Adipocyte (in vitro differentiated cells): ENCODE measurements at regions not wholly inside any gene's neighbourhood (a gene's known extent, or its start where the extent isn't known, plus 50 kb on each side); places are given as distances from the start of the nearest gene placed in this dataset.
"Not testable (repeated sequence)": the region's sequence is repeated elsewhere in the genome, so short reads cannot be mapped to it uniquely, and the experiment has no call there.

Source experiments
- DNase-seq: peaks from one replicate; pipeline ENCODE4 v3.0.0-alpha.2; 2015; ENCODE audit warnings: low read depth
- H3K27me3 ChIP-seq: replicated peaks from 2 replicates; pipeline ENCODE4 v1.7.0; 2013; ENCODE audit warnings: mild to moderate bottlenecking, low read length, moderate library complexity; ENCODE audit not compliant: control insufficient read depth, insufficient read depth
- H3K36me3 ChIP-seq: 2 replicates; pipeline ENCODE4 v1.7.0; 2013; ENCODE audit warnings: low read length, mild to moderate bottlenecking, moderate library complexity; ENCODE audit not compliant: control insufficient read depth, insufficient read depth, severe bottlenecking
- H3K4me1 ChIP-seq: 2 replicates; pipeline ENCODE4 v1.7.0; 2013; ENCODE audit warnings: mild to moderate bottlenecking, low read length, moderate library complexity; ENCODE audit not compliant: control insufficient read depth, insufficient read depth
- H3K4me3 ChIP-seq: 2 replicates; pipeline ENCODE4 v1.7.0; 2013; ENCODE audit warnings: mild to moderate bottlenecking, low read length, moderate library complexity
- H3K9ac ChIP-seq: 2 replicates; pipeline ENCODE4 v1.7.0; 2013; ENCODE audit warnings: mild to moderate bottlenecking, low read length, moderate library complexity
- H3K9me3 ChIP-seq: 2 replicates; pipeline ENCODE4 v1.7.0; 2013; ENCODE audit warnings: mild to moderate bottlenecking, low read length, moderate library complexity; ENCODE audit not compliant: control insufficient read depth

DNA sequence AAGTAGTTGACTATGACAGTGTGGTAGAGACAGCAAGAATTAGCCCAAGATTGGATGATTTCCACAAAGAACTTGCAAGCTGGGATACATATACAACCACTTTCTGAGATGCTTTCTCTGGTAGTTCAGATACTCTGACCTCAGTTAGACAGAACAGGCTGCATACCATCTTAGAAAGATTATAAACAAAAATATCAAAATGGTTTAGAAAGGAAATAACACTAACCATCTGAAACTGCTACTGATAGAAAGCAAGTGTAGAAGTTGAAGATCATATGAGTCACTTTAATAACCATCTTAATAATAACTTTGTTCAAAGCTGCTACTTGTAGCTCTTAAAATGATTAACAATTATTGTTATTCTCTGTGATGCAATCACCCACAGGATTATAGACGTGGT lies 255.4 kb upstream of the TTC29 start:
- Histone ChIP-seq H3K4me1 (peaks cover 3% of the 10 kb centered on the region), H3K9ac (no peak overlapping the region), H3K4me3 (no peak overlapping the region), H3K9me3 (no peaks in the 10 kb centered on the region), H3K36me3 (no peaks in the 10 kb centered on the region), H3K27me3 (no peaks in the 10 kb centered on the region)
- no peak for DNase-seq

DNA sequence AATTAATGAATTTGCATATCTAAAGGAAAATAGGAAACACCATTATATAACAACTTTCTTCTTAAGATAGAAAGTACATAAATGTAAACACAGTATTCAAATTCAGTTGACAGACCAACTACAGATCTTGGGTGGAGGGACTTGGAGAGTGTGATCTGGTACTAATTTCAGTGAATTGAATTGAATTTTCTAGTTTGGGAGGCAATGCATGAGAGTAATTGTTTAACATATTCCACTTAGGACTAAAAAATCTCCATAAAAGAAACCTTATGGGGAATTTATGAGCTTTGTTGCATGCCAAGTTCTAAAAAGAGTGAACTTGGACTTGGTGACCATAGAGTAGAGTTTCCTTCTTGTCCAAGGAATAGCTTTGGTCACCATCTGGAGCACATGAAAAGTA lies 261.1 kb upstream of the TTC29 start:
- no peak for DNase-seq
- Histone ChIP-seq H3K9me3 (no peaks in the 10 kb centered on the region), H3K4me1 (no peaks in the 10 kb centered on the region), H3K27me3 (no peaks in the 10 kb centered on the region), H3K36me3 (no peaks in the 10 kb centered on the region), H3K9ac (no peak overlapping the region), H3K4me3 (no peak overlapping the region)

DNA sequence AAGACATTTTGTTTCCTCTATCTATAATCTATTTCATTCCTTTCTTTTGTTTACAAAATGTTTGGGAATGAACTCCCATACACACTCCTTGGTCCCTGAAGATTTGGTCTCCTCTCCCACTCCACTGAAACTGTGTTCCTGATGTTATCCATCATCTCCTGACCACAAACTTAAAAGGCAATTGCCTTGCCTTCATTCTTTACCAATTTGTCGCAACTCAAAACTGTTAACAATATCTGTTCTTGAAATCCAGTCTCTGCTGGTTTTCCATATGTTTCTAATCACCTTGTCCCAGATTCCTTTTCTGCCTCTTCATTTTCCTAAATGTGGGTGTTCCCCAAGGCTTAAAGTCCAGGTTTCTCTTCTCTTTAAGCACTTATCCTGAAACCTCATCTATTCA lies 262.2 kb upstream of the TTC29 start:
- Histone ChIP-seq H3K27me3 (no peaks in the 10 kb centered on the region), H3K4me3 (no peak overlapping the region), H3K9ac (no peak overlapping the region), H3K4me1 (no peaks in the 10 kb centered on the region), H3K9me3 (no peaks in the 10 kb centered on the region), H3K36me3 (no peaks in the 10 kb centered on the region)
- peak; percentile 49 for DNase-seq

DNA sequence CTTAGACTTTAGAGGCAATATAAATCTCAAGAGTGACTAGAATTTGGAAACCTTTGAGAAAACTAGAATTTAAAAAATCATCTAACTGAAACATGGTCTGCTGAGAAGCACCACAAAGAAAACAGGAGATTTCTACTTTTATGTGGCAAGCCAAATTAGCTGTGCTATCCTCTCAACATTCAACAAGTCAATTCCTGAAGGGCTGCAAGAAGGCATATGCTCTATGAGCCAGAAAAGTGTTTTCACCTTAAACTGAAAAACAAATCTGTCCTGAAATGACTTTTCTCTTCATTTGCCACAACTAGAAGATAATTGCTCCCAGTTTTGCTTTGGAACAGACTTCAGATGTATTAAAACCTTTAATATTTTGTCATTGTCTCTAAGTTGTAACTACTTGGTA lies 263.2 kb upstream of the EDNRA start:
- Histone ChIP-seq H3K27me3 (no peaks in the 10 kb centered on the region), H3K9me3 (peaks cover 7% of the 10 kb centered on the region), H3K9ac (no peak overlapping the region), H3K4me3 (no peak overlapping the region), H3K36me3 (no peaks in the 10 kb centered on the region), H3K4me1 (no peaks in the 10 kb centered on the region)
- no peak for DNase-seq

DNA sequence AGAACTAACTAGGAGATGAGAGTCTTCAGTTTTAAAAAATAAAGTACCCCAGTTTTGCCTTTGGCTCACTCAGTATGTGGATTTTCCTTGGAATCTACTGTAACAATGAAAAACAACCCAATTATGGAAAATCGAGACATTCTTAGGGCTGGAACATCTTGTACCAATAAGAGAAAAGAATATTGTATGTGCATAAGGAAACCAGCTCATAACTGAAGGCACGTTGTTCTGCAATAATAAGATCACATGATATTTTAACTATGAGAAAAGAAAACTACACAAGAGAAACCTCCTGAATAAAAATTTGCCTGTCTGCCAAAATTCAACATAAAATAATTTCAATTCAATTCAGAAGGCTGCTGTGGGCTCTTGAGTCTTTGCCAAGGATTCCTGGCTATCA lies 261.8 kb upstream of the EDNRA start:
- DNase-seq = peak; percentile 36
- no peak overlapping the region for H3K9ac ChIP-seq
- H3K4me3 ChIP-seq = no peak overlapping the region
- no peaks in the 10 kb centered on the region for H3K36me3 ChIP-seq
- peaks cover 7% of the 10 kb centered on the region for H3K9me3 ChIP-seq
- no peaks in the 10 kb centered on the region for H3K27me3 ChIP-seq
- no peaks in the 10 kb centered on the region for H3K4me1 ChIP-seq

DNA sequence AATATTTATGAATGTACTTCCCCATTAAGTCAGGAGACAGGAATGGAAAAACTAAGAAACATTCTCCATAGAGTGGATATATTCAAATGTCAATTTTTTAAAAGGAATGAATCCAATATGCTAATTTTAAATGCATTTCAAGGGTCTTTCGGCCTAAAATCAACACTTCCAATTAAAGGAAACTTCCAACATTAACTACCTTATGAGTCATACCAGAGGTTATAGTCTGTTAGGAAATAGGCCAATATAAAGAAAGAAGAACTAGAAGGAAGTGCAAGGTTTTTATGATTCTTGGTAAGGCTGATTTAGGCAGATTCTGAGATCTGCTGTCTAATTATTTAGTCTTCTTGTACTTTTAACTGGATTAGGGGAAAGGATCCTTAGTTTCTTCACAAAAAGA lies 260.1 kb upstream of the EDNRA start:
- Histone ChIP-seq H3K9me3 (no peaks in the 10 kb centered on the region), H3K36me3 (no peaks in the 10 kb centered on the region), H3K4me1 (no peaks in the 10 kb centered on the region), H3K27me3 (no peaks in the 10 kb centered on the region), H3K9ac (no peak overlapping the region), H3K4me3 (no peak overlapping the region)
- DNase-seq = no peak

DNA sequence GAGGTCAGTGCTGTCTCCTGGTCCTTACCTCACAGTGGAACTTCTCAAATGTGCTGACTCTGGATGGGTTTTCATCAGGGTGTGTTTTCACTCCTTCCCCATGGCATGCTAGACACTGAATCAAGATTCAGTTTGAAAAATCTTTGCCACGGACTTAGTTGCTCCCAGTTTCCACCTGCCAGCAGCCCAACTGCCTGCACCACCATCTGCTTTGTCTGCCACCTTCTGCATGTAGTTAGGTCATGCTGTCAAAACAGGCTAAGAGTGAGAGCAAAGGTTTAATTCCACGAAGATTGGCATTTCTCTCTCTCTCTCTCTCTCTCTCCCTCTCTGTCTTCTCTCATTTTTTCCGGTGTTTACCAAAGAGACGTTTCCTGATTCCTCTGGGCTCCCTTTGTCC lies 258.0 kb upstream of the EDNRA start:
- no peak for DNase-seq
- H3K9me3 ChIP-seq = no peaks in the 10 kb centered on the region
- H3K27me3 ChIP-seq = no peaks in the 10 kb centered on the region
- H3K9ac ChIP-seq = no peak overlapping the region
- no peaks in the 10 kb centered on the region for H3K36me3 ChIP-seq
- H3K4me1 ChIP-seq = no peaks in the 10 kb centered on the region
- H3K4me3 ChIP-seq = no peak overlapping the region

DNA sequence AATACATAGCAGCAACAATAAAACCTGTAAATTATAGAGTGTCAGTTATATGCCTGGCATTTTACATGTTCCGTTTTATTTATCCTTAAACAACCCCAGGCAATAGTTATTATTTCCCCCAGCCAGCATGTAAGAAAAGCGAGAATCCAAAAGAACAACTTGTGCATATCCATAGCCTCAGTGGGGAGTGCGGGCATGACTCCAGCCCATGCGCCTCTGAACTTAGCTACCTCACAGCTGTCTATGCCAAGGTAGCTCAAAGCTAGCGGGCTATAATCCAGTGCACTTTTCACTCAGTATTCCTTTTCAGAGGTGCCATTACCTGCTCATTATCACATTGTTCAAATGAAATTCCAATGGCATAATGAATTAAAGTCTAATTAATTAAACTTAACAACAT lies 257.3 kb upstream of the EDNRA start:
- no peaks in the 10 kb centered on the region for H3K27me3 ChIP-seq
- H3K4me3 ChIP-seq = no peak overlapping the region
- no peaks in the 10 kb centered on the region for H3K9me3 ChIP-seq
- no peaks in the 10 kb centered on the region for H3K36me3 ChIP-seq
- H3K4me1 ChIP-seq = no peaks in the 10 kb centered on the region
- no peak overlapping the region for H3K9ac ChIP-seq
- DNase-seq = no peak

DNA sequence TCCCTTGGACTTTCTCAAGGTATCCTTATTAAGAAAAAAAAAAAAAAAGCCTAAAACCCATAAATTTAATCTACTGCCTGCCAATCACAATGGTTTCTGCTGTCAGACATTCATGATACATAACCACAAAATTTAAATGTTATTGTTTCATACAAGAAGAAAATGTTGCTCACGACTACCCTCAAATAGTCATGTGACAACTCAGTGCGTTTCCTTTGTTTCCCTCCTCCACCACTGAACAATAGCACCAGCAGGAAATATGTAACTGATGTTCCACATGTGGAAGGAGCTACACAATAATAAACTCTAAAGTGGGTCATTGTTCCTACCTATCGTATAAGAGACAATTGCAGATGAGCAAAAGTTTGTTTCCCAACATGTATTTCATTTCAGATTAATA lies 244.1 kb upstream of the EDNRA start:
- no peak overlapping the region for H3K9ac ChIP-seq
- H3K4me1 ChIP-seq = peaks cover 17% of the 10 kb centered on the region
- no peaks in the 10 kb centered on the region for H3K36me3 ChIP-seq
- no peak for DNase-seq
- H3K27me3 ChIP-seq = no peaks in the 10 kb centered on the region
- no peak overlapping the region for H3K4me3 ChIP-seq
- no peaks in the 10 kb centered on the region for H3K9me3 ChIP-seq

DNA sequence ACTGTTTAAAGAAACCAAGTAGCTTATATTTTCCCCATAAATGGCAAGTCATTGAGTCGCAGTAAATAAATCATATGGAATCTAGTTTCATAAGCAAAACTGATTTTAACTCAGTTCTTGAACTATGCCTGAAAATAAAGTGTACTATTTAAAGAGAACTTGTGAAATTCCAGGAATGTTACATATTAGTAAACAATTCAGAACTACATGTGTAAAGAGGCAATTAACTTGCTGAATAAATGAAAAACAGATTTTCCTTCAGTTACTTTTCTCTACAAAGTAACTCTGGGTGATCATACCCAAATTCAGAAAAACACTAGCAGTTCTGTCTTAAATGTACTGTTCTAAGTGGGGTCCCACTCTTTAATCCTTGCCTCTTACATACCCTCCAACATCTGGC lies 236.1 kb upstream of the EDNRA start:
- Histone ChIP-seq H3K9ac (no peak overlapping the region), H3K9me3 (no peaks in the 10 kb centered on the region), H3K36me3 (no peaks in the 10 kb centered on the region), H3K4me3 (no peak overlapping the region), H3K27me3 (no peaks in the 10 kb centered on the region), H3K4me1 (peaks cover 13% of the 10 kb centered on the region)
- peak; percentile 34 for DNase-seq

DNA sequence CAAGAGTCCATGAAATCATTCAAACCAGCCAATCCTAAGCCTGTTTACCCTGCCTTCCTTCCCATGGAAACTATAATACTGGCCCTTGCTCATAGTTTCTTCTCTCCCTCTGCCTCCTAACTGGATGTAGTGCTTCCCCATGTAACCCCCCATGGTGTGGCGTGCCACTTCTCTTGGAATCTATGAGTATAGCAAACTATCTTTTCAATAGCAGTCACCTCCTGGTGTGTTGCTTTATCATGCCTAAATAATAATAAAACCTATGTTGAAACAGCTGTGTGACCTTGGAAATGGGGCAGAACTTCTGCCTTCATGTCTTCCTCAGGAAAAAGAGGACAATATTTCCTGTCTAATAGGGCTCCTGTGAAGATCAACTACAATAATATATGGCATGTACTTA lies 234.8 kb upstream of the EDNRA start:
- peaks cover 6% of the 10 kb centered on the region for H3K9me3 ChIP-seq
- DNase-seq = no peak
- H3K9ac ChIP-seq = no peak overlapping the region
- H3K27me3 ChIP-seq = no peaks in the 10 kb centered on the region
- peaks cover 13% of the 10 kb centered on the region for H3K4me1 ChIP-seq
- no peaks in the 10 kb centered on the region for H3K36me3 ChIP-seq
- no peak overlapping the region for H3K4me3 ChIP-seq

DNA sequence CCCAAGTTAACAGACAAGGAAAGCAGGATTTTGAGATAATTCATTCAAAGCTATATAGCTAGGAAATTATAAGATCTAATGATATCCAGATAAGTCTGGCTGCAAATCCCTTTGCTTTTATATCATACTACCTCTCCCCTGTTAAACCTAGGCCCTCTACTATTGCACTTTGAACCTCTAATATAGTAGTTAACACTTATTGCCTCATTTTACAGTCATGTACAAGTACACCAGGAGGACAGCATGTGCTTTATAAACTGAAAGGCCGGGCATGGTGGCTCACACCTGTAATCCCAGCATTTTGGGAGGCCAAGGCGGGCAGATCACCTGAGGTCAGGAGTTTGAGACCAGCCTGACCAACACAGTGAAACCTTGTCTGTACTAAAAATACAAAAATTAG lies 234.4 kb upstream of the EDNRA start:
- not testable (repeated sequence) for DNase-seq, H3K36me3 ChIP-seq, H3K9ac ChIP-seq, H3K4me3 ChIP-seq, H3K27me3 ChIP-seq
- Histone ChIP-seq H3K9me3 (peaks cover 11% of the 10 kb centered on the region), H3K4me1 (peaks cover 13% of the 10 kb centered on the region)
